Fibroblast of skin of abdomen (primary cell): ENCODE measurements at regions not wholly inside any gene's neighbourhood (a gene's known extent, or its start where the extent isn't known, plus 50 kb on each side); places are given as distances from the start of the nearest gene placed in this dataset.
A peak's percentile ranks its signal among the peaks of the same experiment; 100 is the strongest.
"Not testable (repeated sequence)": the region's sequence is repeated elsewhere in the genome, so short reads cannot be mapped to it uniquely, and the experiment has no call there.

ENCODE experiments used
- DNase-seq: peaks from one replicate; pipeline ENCODE4 v3.0.0-alpha.2; 2013

DNA sequence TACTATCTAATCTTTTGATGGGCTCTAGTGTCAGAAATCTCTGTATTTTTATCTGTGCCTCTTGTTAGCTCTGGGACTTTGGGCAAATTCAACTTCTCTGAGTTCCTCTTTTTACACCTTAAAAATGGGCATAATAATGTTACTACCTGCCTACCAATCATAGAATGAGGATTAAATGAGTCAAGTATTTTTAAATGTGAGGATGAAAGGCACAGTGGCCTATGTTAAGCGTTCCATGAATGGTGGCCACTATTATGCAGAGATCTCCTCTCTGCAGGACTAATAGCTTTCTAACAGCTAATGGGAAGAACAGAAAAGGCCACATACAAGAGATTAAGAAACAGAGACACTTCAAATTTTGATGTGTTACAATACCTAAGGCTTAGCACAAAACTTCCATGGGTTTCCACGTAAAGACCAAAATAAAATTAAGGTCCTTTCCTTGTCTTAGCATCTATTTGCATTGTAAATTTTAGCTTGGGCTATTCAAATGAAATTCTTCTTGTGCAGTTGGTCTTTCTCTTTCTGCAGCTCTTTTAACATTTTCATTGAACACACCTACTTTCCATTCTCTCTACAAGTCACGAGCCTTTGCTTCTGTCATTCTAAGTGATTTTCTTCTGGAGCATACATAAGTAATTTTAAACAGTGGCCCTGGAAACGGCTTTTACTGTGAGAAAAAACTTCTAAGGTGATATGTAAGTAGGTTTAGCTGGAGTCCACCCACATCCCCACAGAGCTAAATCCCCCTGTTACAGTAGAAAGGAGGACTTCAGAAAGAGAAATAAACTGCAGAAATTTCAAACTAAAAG lies 117.9 kb upstream of the MED14 start:
- DNase-seq: no peak

DNA sequence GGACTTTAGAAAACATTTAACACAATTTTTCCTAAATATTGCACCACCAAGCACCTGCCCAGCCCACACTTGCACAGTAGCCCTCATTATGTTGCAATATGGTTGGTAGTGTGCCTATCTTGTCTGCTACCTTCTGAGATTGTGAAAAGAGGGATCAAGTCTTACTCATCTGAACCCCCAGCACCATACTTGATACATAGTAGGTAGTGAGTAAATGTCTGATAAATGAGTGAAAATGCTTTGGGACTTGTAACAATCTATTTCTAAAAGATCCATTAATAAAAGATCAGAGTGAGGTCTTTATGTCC lies 118.4 kb upstream of the MED14 start:
- DNase-seq: no peak

DNA sequence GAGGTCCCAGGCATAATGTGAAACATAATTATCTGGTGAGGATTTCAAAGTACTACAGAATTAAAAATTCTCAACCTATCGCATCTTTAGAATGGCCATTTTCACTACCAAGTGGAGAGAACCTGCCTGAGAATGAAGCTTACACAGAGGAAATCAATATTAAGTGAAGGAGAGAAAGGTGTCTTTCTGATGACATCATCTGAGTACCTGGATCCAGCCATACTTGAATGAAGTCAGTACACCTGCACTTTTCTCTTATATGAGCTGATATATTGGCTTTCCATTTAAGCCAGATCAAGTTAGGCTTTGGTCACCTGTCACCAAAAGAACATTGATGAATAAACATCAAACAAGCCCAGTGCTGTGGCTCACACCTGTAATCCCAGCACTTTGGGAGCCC lies 118.9 kb upstream of the MED14 start:
- DNase-seq: no peak

- DNase-seq: no peak
Observed at GRCh38 chrX:40855411-40855810, 120.1 kb upstream of the MED14 start.

- DNase-seq: no peak
Observed at GRCh38 chrX:40855932-40856515, 120.7 kb upstream of the MED14 start.

- not testable (repeated sequence) for DNase-seq
Observed at GRCh38 chrX:40861952-40862554, 126.7 kb upstream of the MED14 start.

DNA sequence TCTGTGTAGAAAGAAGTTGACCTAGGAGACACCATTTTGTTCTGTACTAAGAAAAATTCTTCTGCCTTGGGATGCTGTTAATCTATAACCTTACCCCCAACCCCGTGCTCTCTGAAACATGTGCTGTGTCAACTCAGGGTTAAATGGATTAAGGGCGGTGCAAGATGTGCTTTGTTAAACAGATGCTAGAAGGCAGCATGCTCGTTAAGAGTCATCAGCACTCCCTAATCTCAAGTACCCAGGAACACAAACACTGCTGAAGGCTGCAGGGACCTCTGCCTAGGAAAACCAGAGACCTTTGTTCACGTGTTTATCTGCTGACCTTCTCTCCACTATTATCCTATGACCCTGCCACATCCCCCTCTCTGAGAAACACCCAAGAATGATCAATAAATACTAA lies 127.9 kb upstream of the MED14 start:
- not testable (repeated sequence) for DNase-seq

DNA sequence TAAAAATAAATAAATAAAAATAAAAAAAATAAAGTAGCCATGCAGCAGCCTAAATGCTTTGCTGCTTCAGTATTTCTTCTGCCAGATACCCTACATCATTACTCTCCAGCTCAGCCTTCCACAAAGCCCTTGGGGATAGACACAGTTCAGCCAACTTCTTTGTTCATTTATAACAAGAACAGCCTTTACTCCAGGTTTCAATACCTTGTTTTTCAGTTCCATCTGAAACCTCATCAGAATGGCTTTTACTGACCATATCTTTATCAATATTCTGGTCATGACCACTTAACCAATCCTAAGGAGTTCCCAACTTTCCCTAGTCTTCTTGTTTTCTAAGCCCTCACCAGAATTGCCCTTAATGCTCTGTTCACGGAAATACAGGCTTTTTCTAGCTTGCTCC lies 128.3 kb upstream of the MED14 start:
- DNase-seq: no peak

DNA sequence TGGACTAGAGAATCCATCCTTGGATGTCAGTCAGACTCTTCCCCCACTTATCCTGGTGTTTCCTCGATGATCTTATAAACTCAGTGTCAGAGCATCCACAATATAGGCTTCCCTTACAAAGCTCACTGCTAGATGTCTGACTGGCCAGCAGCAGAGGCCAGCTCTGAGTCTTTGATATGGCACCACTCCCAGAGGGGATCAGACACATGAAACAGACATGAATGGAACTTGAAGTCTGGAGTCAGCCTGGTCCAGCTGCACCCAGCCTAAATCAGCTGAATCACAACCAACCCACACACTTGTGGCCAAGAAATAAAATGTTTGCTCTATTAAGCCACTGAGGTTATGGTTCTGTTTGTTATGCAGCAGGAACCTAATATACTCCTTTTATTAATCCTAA lies 129.6 kb upstream of the MED14 start:
- DNase-seq: peak; percentile 67

- peak; percentile 47 for DNase-seq
Observed at GRCh38 chrX:40866893-40867292, 131.6 kb upstream of the MED14 start.

DNA sequence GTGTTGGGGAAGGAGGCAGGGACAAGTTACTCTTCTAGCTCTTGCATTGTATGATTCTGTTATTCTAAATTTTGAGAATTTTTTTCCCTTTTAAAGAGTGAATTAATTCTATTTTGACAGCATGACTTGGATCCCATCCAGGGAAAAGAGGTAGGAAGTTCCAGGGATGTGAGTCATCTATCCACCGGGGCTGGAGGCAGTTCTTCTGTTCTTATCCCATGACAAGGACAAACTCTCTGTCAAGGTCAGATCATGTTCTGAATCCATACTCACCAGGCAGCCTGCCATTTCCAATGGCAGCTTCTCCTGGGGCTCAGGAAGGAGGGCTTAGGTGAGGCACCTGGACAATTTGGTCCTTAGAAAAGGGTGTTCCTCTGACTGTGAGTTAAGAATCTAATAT lies 132.0 kb upstream of the MED14 start:
- DNase-seq: peak; percentile 61

DNA sequence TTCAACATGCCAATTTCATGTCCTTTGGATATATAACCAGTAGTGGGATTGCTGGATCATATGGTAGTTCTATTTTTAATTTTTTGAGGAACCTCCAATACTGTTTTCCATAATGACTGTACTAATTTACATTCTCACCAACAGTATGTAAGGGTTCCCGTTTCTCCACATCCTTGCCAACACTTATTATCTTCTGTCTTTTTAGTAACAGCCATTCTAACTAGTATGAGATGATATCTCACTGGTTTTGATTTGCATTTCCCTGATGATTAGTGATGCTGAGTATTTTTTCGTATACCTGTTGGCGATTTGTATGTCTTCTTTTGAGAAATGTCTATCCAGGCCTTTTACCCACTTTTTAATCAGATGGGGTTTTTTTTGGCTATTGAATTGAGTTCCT lies 133.5 kb upstream of the MED14 start:
- DNase-seq: no peak

GRCh38 chrX:40870982-40871381 lies 135.6 kb upstream of the MED14 start:
- not testable (repeated sequence) for DNase-seq

DNA sequence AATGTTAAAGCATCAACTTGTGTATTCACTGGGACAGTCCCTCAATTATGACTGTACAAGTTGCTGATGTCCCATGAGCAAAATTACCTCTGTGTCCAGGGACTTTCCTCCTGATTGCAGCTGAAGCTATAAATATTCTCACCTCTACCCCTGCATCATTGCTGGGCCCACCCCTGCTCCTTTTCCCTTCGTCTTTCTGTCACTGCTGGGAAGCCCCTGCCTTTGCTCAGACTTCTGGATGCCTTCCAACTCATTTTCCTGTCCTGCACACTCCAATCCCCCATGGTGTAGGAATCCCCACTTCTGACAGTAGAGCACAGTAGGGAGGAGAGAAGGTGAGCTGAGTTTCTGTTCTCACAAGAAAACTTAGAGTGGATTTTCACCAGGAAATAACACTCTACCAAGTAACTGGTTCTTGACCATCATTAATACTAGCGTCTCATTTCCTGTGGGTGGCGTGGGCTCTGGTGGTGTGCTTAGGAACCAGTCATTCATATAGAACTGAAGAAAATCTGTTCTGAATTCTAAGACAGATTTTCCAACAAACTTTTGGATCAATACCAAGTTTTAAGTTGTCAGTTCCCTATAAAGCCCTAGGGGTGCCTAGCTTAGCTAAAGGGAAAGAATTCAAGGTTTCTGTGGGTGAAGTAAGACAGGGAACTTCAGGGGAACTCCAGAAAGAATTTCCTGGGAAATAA lies 136.2 kb upstream of the MED14 start:
- DNase-seq: peak; percentile 49

DNA sequence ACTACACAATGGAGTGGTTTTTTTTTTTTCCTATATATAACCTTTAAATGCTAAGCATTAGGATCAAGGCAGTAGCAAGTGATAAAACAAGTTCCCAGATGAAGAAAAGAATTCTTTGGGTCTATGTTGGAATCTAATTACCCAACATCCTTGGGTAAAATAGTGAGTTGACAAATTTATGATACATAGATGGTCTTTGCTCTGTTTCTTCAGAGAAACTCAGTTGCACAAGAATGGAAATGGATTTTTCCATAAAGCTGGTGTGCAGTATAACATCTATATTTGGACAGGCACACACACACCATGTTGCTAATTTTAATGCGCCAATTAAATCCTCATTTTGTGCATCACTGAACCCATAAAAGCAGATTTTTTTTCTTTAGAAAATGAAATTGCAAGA lies 137.0 kb upstream of the MED14 start:
- peak; percentile 16 for DNase-seq

DNA sequence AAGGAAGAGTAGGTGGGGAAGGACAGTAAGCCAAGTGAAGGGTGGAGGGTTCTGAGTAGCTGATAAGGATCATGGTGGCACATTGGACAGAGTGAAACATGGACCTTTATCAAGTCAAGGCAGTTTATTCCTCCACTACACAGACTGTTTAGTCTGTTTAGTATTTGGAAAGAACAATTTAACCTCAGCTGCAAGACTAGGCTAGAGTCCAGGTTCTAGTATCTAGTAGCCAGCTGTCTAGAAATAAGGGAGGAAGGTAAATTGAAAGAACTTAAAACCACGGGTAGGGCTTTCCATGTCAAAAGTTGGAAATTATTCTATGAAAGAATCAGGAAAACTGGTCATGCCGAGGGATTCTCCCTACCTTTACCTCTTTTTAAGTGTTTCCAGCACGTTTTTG lies 140.1 kb upstream of the MED14 start:
- DNase-seq: no peak

- peak; percentile 9 for DNase-seq
Observed at GRCh38 chrX:40877887-40878286, 142.5 kb upstream of the MED14 start.

GRCh38 chrX:40878766-40879165 lies 143.4 kb upstream of the MED14 start:
- peak; percentile 2 for DNase-seq

DNA sequence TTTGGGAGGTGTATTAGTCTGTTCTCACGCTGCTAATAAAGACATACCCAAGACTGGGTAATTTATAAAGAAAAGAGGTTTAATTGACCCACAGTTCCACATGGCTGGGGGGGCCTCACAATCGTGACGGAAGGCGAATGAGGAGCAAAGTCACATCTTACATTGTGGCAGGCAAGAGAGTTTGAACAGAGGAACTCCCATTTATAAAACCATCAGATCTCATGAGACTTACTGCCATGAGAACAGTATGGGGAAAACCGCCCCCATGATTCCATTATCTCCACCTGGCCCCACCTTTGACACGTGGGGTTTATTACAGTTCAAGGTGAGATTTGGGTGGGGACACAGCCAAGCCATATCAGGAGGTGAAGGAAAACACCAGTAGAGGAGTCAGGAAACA lies 143.8 kb upstream of the MED14 start:
- DNase-seq: not testable (repeated sequence)

- no peak for DNase-seq
Observed at GRCh38 chrX:40880712-40881111, 145.4 kb upstream of the MED14 start.

DNA sequence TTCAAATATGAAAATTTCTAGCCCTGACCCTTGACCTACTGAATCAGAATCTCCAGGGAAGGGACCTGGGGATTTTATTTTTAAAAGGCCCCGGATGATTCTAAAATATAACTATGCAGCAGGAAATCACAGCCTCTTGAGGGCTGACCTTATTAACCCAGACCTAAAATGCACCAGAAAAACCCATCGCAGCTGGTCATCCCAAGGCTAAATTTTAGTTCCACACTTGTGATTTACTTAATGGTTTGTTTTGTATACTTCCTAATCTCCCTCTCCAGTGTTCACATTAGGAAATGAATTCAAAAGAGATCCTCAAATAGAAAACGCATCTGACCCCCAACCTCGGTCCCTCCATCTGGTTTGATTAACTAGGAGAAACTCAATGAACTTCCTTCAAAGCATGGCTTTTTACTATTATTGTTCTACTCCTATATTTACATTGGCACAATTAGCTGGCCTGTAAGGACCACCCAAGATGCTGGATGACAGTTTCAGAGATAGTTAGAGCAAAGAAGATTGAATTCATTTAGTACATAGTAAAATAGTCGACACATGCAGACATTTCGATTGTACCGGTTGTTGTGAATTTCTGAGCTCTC lies 147.8 kb upstream of the MED14 start:
- DNase-seq: no peak

DNA sequence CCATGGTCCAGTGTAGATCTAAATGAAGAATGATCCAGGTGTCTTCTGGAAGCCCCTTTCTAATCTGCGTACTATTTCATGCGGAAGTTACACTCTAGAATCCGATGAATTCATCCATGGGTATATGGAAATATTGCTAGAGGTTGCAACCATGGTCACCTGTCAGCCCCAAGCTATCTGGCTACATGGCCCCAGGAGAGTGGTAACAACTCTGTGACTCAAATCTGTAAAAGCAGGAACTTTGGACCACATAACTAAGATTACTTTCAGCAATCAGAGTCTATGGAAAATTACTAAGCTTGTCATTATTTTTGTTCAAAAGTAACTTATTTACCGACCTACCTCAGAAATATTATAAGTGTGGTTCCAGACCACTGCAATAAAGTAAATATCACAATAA lies 150.6 kb upstream of the MED14 start:
- DNase-seq: no peak

- DNase-seq: no peak
Observed at GRCh38 chrX:40887476-40887875, 152.1 kb upstream of the MED14 start.
